Erythroblast (primary cell): ENCODE measurements at regions not wholly inside any gene's neighbourhood (a gene's known extent, or its start where the extent isn't known, plus 50 kb on each side); places are given as distances from the start of the nearest gene placed in this dataset.

Experiments
- GATA1 ChIP-seq: IDR thresholded peaks from 2 replicates; pipeline ENCODE4 v1.6.1; 2011; ENCODE audit warnings: low read depth, mild to moderate bottlenecking, control low read depth, low read length, moderate library complexity
- POLR2A ChIP-seq: IDR thresholded peaks from 2 replicates; pipeline ENCODE4 v1.6.1; 2011; ENCODE audit warnings: mild to moderate bottlenecking, low read length

DNA sequence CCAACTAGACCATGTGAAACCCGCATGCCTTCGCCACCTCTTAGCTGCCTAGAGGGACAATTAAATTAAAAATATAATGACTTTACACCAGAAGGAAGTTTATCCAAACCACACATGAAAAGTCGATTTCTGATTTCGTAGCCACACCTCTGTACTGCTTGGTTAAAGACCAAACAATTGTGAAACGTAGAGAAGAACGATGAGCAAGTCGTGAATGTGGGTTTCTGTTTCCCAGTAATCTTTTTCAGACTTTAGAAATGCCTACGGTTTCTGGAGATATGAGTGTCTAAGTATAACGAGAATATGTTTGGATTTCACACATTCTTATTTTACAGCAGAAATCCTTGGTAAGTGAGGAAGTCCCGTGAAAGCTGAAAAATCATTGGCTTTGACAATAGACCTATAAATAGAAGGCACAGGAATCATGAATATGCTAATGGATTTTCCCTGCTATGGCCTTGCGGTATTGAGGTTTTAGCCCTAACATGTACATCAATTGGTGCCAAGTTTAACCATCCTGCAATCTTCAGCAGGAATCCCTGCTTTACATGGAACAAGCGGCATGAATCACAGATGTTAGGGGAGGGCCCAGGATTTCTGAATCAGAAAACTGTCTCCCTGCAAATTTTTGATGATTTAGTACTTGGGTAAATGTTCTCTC, 105.6 kb downstream of the TTC32 start:
- TF ChIP-seq POLR2A (no peak), GATA1 (no peak)
